GM11168 (cell line): ENCODE measurements at regions not wholly inside any gene's neighbourhood (a gene's known extent, or its start where the extent isn't known, plus 50 kb on each side); places are given as distances from the start of the nearest gene placed in this dataset.
"Not testable (repeated sequence)": the region's sequence is repeated elsewhere in the genome, so short reads cannot be mapped to it uniquely, and the experiment has no call there.

Source experiments
- in situ Hi-C: fragments of 300-500 bp; cut with MboI; formaldehyde crosslinking; loops from one replicate; pipeline ENCODE4 v1.12.0; 2022; ENCODE audit warnings: low sequenced_read_pairs; ENCODE audit not compliant: unreplicated experiment

DNA sequence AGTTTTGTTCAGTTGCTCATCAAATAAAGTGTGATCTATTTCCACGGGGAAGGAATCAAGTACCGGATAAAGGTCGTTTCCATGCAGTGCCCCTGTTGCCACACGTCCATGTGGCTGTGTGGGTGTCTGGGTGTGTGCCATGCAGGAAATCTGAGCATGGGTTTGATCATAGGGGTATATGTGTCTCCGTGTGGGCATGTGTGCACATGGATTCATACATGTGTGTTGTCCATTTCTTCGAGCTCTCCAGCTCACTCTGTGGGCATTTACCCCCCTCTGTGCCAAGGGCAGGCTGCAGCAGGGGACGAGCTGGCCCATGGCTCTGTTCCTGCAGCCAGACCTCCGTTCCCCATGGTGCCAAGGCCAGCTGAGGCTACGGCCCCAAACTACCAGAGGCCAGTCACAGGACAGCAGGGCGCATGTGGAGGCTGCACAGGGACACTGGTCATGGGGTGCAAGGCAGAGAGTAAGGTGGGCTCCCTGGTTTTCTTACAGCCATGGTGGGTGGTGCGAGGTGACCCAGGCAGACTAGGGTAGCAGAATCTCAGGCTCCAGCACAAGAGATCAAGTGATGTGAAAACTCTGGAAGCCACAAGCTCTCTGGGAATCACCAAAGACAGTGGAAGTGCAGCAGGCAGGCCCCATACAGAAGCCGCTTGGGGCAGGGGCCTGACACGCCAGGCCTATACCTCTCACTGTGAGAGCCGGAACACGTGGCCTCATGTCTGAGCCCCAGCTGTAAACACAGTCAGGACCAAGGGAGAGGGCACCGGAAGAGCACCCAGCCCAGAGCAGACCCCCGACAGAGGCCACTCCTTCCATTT, 66.4 kb upstream of the RAB6C start:
- in situ Hi-C loops: no loop called here

DNA sequence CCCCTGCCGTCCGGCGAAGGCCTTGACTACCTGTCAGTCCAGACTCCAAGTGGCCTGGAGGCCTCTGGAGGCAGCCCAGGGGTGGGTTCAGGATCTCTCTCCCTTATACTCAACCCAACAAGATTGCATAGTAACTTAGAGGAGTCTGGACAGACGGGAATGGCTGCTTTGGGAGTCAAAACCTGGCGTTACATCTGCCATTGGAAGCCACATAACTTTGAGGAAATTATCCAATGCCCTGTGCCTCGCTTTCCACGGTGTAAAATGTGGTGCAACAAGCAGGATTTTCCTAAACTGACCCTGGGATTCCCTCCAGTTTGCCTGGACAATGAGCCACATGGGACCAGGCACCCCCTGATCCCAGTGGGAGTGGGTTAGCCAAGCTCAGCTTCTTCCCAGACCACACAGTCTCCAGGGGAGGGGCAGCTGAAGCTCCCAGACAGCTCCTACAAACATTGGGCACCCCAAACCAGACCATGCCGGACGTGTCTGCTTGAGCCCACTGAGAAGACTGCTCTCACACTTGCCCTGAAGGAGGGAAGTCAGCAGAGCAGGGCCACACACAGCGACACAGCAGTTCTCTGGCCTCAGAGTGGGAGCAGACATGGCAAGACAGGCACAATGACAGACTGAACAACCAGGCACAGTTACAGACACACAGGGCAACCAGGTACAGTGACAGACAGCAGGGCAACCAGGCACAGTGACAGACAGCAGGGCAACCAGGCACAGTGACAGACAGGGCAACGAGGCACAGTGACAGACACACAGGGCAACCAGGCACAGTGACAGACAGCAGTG, 65.6 kb upstream of the RAB6C start:
- in situ Hi-C loops: no loop called here

DNA sequence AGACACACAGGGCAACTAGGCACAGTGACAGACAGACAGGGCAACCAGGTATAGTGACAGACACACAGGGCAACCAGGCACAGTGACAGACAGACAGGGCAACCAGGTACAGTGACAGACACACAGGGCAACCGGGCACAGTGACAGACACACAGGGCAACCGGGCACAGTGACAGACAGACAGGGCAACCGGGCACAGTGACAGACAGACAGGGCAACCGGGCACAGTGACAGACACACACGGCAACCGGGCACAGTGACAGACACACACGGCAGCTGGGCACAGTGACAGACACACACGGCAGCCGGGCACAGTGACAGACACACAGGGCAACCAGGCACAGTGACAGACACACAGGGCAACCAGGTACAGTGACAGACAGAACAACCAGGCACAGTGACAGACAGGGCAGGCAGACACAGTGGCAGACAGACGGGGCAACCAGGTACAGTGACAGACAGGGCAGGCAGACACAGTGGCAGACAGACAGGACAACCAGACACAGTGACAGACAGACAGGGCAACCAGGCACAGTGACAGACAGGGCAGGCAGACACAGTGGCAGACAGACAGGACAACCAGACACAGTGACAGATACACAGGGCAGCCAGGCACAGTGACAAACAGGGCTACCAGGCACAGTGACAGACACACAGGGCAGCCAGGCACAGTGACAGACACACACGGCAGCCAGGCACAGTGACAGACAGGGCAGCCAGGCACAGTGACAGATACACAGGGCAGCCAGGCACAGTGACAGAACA, 64.7 kb upstream of the RAB6C start:
- in situ Hi-C loops: no loop called here

DNA sequence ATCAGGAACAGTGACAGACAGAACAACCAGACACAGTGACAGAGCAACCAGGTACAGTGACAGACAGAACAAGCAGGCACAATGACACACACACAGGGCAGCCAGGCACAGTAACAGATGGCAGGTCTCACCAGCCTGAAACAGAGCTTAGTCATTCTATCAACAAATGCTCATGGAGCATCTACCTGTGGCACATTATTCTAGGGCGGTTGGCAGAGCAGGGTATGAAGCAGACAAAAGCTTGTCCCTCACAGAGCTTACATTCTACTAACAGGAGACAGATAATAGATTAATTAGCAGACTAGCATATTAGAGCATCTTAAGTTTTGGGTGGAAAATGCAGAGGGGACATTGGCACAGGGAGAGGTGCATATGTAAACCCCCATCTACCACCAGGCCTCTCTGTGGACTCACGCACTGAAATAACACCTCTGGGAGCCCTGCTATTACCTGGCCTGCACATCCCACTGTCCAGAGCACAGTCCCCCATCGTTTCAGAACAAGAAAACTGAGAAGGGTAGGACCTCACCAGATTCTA, 64.1 kb upstream of the RAB6C start:
- in situ Hi-C loops: no loop called here

DNA sequence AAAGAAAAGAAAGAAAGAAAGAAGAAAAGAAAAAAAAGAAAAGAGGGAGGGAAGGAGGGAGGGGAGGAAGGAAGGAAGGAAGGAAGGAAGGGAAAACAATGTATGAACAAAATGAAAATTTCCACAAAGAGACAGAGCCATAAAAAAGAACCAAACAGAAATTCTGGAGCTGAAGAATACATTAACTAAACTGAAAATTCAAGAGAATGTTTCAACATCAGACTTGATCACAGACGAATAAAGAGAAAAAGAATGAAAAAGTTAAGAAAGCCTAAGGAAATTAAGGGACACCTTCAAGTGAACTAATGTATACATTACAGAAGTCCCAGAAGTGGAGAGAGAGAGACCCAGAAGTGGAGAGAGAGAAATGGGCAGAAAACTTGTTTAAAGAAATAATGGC, 60.9 kb upstream of the RAB6C start:
- in situ Hi-C loops: no loop called here

DNA sequence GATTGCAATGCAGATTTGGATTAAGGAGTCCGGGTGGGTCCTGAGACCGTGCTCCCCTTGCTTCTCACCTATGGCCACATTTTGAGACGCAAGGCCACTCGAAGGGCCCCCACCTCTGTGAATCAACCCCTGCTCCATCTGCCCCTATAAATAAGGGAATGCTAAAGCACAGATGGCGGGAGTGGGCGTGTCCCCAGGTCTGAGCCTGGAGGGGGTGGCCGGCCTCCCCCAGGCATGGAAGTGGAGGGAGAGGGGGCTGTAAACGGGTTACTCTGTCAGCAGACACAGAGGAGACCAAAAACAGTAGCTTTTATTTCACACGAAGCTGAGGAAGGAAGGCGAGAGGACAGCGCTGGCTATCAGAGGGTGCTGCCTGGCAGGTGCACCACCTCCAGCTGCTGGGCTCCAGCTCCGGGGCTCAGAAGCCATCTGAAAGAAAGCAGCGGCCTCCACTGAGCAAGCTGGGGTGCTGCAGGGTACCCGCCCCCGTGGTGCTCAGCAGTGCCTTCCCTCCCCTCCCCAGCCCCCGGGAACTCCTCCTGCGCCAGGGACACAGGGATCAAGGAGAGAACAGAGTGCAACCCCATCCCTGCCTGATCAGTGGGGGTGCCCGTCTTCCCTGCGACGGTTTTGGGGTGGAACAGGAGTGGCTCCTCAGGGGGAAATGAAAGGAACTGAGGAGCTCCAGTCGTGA, 56.7 kb upstream of the RAB6C start:
- in situ Hi-C loops: no loop called here

DNA sequence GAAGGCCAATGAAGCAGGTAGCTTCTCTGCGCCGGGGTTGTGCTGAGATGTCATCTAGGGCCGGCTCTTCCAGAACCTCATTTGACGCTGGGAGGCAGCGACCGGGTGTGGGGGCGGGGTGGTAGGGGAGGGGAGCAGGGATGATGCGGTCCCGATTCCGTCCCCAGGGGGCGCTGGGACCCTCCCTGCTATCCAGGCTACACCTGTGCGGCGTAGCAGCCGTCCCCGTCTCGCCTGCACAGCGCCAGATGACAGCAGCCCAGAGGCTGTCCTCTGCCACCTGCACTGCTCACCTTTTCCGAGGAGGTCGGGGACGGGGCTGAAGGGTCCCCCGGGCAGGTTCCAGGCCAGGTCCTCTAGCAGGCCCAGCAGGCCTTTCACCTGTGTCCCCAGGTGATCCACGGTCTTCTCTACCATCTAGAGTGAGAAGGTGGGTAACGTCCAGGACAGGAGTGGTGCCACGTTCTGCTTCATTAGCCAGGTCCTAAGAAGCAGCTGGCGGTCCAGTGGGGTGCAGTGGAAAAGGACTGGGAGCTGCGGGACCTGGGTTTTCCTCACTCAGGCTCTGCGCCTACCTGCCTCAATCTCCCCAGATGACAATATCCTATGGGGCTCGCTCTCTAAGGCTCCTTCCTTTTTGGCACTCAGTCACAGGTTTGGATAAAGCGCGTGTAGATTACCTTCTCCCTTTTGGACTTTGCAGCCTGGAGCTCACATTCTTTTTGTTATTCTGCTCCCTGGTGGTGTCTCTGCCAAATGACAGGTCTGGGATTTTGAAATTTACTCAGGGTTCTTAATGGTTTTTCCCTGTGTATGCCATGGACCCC, 56.0 kb upstream of the RAB6C start:
- in situ Hi-C loops: no loop called here

DNA sequence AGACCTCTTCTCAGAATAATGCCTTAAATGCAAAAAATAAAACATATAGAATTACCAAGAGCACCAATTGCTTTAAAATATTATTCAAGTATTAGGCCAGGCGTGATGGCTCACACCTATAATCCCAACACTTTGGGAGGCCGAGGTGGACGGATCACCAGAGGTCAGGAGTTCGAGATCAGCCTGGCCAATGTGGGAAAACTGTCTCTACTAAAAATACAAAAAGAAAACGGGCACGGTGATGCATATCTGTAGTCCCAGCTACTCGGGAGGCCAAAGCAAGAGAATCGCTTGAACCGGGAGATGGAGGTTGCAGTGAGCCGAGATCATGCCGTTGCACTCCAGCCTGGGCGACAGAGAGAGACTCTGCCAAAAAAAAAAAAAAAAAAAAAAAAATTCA, 55.4 kb upstream of the RAB6C start:
- in situ Hi-C loops: not testable (repeated sequence)

DNA sequence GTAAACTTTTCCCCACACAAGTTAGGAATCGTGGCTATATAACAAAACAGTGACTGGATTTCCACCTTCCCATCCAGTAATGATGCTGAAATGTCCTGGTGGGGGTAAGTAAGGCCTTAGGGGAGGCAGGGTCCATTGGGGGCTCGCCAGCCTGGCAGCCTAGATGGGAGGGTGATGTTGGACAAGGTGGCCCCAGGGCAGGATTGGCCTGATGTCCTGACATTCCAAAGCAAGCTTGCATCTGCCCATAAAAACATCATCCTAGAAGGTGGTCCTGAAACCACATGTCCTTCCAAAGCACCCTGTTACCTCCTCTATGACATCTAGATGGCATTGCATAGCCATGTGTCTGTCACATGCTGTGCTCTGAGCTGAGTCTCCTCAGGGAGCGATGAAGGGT, 54.1 kb upstream of the RAB6C start:
- in situ Hi-C loops: no loop called here

DNA sequence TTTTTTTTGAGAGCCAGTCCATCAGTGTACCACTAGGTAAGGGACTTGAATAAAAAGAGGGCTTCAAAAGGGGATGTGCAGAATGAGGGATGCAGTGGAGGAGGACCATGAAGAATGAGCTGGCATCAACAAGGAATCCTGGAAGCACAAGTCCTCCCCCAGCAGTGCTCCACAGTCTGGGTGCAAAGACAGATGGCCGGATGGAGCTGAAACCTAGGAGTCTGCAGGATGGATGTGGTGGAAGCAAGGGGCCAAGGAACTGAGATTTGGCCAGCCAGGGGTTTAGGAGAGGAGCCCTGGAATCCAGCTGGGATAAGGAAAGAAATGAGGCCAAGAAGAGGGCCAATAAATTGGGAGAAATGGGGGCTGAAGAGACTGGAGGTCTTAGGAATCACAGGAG, 51.8 kb upstream of the RAB6C start:
- in situ Hi-C loops: no loop called here

DNA sequence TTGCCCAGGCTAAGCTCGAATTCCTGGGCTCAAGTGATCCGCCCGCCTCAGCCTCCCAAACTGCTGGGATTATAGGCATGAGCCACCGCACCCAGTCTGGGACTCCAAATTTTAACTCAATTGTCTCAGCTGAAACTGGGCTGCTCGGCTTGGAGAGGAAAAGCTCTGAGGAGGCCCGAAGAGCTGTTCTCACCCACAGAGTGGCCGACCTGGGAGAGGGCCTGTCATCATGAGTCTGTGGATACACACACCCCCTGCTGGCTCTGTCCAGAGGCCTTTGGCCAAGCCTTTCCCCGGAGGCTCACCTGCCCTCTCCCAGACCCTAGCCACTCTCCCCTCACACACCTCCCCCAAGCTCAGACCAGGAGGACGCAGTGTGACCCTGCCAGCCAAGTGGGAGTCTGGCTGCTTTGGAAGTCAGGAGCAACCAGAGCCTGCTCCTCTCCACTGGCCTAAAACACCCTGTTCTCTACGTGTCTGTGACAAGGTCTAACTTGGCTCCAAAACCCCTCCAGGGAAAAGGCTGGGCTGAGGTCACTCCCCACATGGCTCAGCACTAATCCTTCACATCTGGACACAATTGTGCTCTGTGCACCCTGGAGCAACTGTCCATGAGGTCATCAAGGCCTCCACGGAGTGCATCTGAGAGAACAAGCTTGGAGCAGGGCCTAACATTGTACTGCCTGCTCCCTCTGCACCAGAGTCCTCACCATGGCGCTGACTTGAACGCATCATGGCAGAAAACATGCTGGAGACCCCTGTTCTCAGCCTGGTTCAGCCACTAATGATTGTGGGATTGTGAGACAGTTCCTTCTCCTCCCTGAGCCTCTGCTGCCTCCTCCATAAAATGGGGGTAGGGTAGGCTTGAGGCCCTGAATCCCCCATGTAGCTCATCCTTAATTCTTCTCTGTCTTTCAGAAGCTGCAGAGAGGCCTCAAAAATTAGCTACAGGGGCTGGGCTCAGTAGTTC, 49.9 kb upstream of the RAB6C start:
- in situ Hi-C loops: no loop called here
